B cell (primary cell): ENCODE measurements at regions not wholly inside any gene's neighbourhood (a gene's known extent, or its start where the extent isn't known, plus 50 kb on each side); places are given as distances from the start of the nearest gene placed in this dataset.
"Not testable (repeated sequence)": the region's sequence is repeated elsewhere in the genome, so short reads cannot be mapped to it uniquely, and the experiment has no call there.

Source experiments
- ATAC-seq: fragments of 200-7000 bp; cut with Tn5 transposase; one replicate; pipeline ENCODE4 v1.10.0; 2021; ENCODE audit warnings: low read depth, mild to moderate bottlenecking, moderate number of reproducible peaks, moderate library complexity
- CTCF ChIA-PET: fragments of 350-600 bp; sonication (Branson Sonifier 250); formaldehyde crosslinking; loops from one replicate; lab custom pipeline; 2021; ENCODE audit warnings: antibody characterized with exemption, inconsistent platforms; lab: Charles Lee
- POLR2A ChIA-PET: fragments of 350-600 bp; sonication (Branson Sonifier 250); formaldehyde crosslinking; loops from one replicate; lab custom pipeline; 2021; ENCODE audit warnings: antibody characterized with exemption; lab: Charles Lee
- DNase-seq: peaks from one replicate; pipeline ENCODE4 v3.0.0; 2013
- H2AFZ ChIP-seq: 2 replicates; pipeline ENCODE4 v1.6.1; 2012; ENCODE audit warnings: mild to moderate bottlenecking, low read depth, low read length; ENCODE audit not compliant: insufficient read depth, poor library complexity, severe bottlenecking
- H3K27ac ChIP-seq, 2 donors: 1 replicate in 1 of 2; 2 replicates in 1 of 2; pipeline ENCODE4 v1.5.1; 2012 to 2013; ENCODE audit warnings: low read length in 2 of 2, mild to moderate bottlenecking in 2 of 2, moderate library complexity in 1 of 2
- H3K27me3 ChIP-seq, 4 experiments: fragments of 200-600 bp in 1 of 4; sonication (generic) in 1 of 4; replicated peaks in 1 of 4; 1 replicate in 2 of 4; 2 replicates in 2 of 4; pipeline versions ENCODE4 v1.6.1 to v1.7.0; 2013 to 2016; ENCODE audit warnings: low read length in 3 of 4, mild to moderate bottlenecking in 2 of 4, mixed read lengths in 1 of 4, moderate library complexity in 1 of 4; ENCODE audit not compliant: insufficient read depth in 4 of 4, control insufficient read depth in 3 of 4; ENCODE audit errors: control extremely low read depth in 1 of 4
- H3K36me3 ChIP-seq, 2 experiments: replicated peaks in 1 of 2; 1 replicate in 1 of 2; 2 replicates in 1 of 2; pipeline versions ENCODE4 v1.6.1 to v1.7.1; 2013; ENCODE audit warnings: low read length in 1 of 2; ENCODE audit not compliant: insufficient read depth in 2 of 2, control insufficient read depth in 1 of 2; ENCODE audit errors: control extremely low read depth in 1 of 2, extremely low read depth in 1 of 2
- H3K4me1 ChIP-seq, 2 donors: fragments of 200-600 bp in 1 of 2; sonication (generic) in 1 of 2; 1 replicate in 1 of 2; 2 replicates in 1 of 2; pipeline versions ENCODE4 v1.5.1 to v1.6.1; 2013 to 2017; ENCODE audit warnings: low read length in 2 of 2; ENCODE audit not compliant: control insufficient read depth in 2 of 2, insufficient read depth in 2 of 2
- H3K4me2 ChIP-seq: replicated peaks from 2 replicates; pipeline ENCODE3; 2012; ENCODE audit warnings: mild to moderate bottlenecking, low read depth, low read length; ENCODE audit not compliant: poor library complexity, severe bottlenecking
- H3K4me3 ChIP-seq, 5 experiments: fragments of 200-600 bp in 1 of 5; sonication (generic) in 1 of 5; 1 replicate in 3 of 5; 2 replicates in 2 of 5; pipeline versions ENCODE4 v1.5.1 to v1.7.0; 2011 to 2016; ENCODE audit warnings: low read length in 4 of 5, mild to moderate bottlenecking in 4 of 5, low read depth in 2 of 5, control low read depth in 1 of 5, moderate library complexity in 1 of 5; ENCODE audit not compliant: insufficient read depth in 1 of 5; ENCODE audit errors: control extremely low read depth in 1 of 5, extremely low read depth in 1 of 5
- H3K79me2 ChIP-seq: fragments of 200-600 bp; sonication (generic); one replicate; pipeline ENCODE4 v1.6.0; 2016; ENCODE audit warnings: low read length; ENCODE audit not compliant: control insufficient read depth, insufficient read depth
- H3K9ac ChIP-seq: fragments of 200-600 bp; sonication (generic); 2 replicates; pipeline ENCODE4 v1.6.1; 2017; ENCODE audit warnings: mild to moderate bottlenecking, low read length, moderate library complexity
- H3K9me3 ChIP-seq, 3 donors: one replicate each; pipeline versions ENCODE4 v1.6.1 to v1.7.1; 2013; ENCODE audit warnings: low read length in 2 of 3; ENCODE audit not compliant: control insufficient read depth in 2 of 3, insufficient read depth in 1 of 3; ENCODE audit errors: control extremely low read depth in 1 of 3
- H4K20me1 ChIP-seq: 2 replicates; pipeline ENCODE4 v1.6.0; 2012; ENCODE audit warnings: mild to moderate bottlenecking, low read length; ENCODE audit not compliant: insufficient read depth, control insufficient read depth, poor library complexity, severe bottlenecking
- H3K27ac Mint-ChIP-seq: one replicate; pipeline ENCODE4 v1.8.0; 2021; ENCODE audit warnings: mixed read lengths
- H3K27me3 Mint-ChIP-seq: one replicate; pipeline ENCODE4 v1.8.0; 2021; ENCODE audit warnings: mixed read lengths
- H3K4me1 Mint-ChIP-seq: one replicate; pipeline ENCODE4 v1.8.0; 2021; ENCODE audit warnings: mixed read lengths
- H3K4me3 Mint-ChIP-seq: one replicate; pipeline ENCODE4 v1.8.0; 2021; ENCODE audit warnings: mixed read lengths
- H3K9me3 Mint-ChIP-seq: one replicate; pipeline ENCODE4 v1.8.0; 2022; ENCODE audit warnings: mixed read lengths; ENCODE audit not compliant: insufficient read depth
- WGBS: methylation state at CpG from one replicate; pipeline ENCODE4 v1.1.5; 2013; ENCODE audit warnings: missing lambda C conversion rate; ENCODE audit not compliant: insufficient coverage; 5-methylcytosine and 5-hydroxymethylcytosine counted together
- intact Hi-C: fragments of 100-400 bp; cut with micrococcal nuclease; formaldehyde crosslinking; loops from one replicate; pipeline ENCODE4 v1.10.0; 2022

DNA sequence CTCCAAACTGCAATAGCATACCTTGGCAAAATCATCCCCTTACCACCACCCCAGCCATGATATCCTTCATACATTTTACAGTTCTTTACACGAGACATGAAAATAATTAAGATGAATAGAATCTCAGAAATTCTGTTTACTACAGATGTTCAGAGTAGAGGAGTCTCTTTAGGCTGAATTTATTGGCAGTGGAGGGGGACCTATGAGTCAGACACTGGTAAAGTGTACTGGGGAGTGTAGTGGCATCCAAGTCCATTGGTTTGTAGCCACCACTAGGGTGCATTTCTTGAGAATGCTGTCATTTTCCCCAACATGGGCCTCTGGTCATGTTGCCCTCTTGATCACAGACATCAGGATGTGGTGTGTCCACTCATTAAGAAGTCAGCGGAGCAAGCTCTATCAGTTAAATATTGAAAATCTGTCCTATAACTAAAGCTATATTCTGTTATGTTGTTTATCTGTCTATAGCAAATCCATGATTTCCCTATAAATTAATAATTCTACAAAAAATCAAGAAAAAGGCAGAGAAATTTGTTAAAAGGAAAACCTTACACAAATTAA, 672.2 kb downstream of the PRIM2 start:
- H3K9me3 Mint-ChIP-seq, result not testable (repeated sequence)

DNA sequence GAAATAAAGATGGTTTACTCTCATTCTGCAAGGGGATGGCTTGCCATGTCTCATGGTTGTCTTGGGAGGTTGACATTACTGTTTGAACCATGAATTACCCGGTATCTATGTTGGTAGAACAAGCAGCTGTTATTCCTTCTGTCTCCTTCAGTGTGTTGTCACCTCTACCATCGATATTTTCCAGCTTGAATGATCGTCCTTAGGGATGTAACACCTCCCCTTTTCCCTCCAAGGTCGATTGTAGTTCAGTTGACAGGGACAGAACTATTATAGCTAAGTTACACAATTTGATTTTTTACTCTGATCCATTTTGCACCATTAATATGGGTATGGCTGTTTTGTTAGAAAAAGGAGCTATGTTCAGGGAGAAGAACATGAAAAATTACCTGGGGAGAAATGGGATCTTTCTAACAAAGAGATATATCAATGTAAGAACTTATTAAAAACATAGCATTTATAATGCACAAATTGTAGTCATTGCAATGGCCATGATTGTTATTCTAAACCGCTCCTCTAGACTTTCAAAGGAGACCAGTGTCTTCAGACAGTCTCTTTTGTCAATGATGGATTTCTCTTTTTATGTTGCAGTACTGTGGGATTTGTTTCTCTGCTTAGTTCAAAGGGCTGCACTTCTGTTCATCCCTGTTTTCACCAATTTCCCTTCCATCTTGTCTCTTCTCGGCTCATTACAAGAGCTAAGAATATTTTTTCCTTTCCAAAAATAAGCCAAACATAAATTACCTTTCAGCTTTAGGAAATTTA, 681.6 kb downstream of the PRIM2 start:
- POLR2A ChIA-PET, H3K79me2 ChIP-seq, H3K27me3 Mint-ChIP-seq, DNase-seq, H3K27ac Mint-ChIP-seq, H3K36me3 ChIP-seq, H3K4me1 Mint-ChIP-seq, H3K9me3 ChIP-seq, H3K9ac ChIP-seq, H3K4me3 ChIP-seq, H3K9me3 Mint-ChIP-seq, ATAC-seq, H3K4me3 Mint-ChIP-seq, CTCF ChIA-PET, intact Hi-C loops, H3K4me1 ChIP-seq, H3K4me2 ChIP-seq, H3K27ac ChIP-seq, H4K20me1 ChIP-seq, H2AFZ ChIP-seq, H3K27me3 ChIP-seq: not testable (repeated sequence)
- WGBS, result 60% methylated on average over 1 of the region's 6 CpGs

More for the DNA sequence above, 672.2 kb downstream of the PRIM2 start:
- H3K4me3 ChIP-seq, H2AFZ ChIP-seq, H3K4me1 ChIP-seq, H3K27ac ChIP-seq, H3K36me3 ChIP-seq, intact Hi-C loops, POLR2A ChIA-PET, H3K27me3 ChIP-seq, H3K9me3 ChIP-seq, H3K9ac ChIP-seq, H3K4me2 ChIP-seq, H3K27me3 Mint-ChIP-seq, H3K4me3 Mint-ChIP-seq, H4K20me1 ChIP-seq, DNase-seq, ATAC-seq, CTCF ChIA-PET, H3K79me2 ChIP-seq, H3K4me1 Mint-ChIP-seq, H3K27ac Mint-ChIP-seq: not testable (repeated sequence)
- WGBS, result no CpG with 5 or more reads among the region's 2 CpGs

DNA sequence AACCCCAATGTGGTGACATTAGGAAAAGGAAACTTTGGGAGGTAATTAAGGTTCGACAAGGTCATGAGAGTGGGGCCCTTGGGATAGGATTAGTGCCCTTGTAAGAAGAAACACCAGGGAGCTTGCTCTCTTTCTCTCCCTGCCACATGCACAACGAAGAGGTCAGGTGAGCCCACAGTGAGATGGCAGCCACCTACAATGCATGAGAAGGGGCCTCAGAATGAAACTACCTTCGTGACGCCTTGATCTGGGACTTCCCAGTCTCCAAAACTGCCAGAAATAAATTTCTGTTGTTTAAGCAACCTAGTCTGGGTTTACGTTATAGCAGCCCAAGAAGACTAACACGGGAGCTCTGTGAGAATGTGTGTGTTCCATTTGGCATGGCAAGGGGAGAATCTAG, 682.8 kb downstream of the PRIM2 start:
- H3K9ac ChIP-seq, ATAC-seq, H3K4me2 ChIP-seq, POLR2A ChIA-PET, H3K27me3 ChIP-seq, H3K4me3 Mint-ChIP-seq, H4K20me1 ChIP-seq, H3K9me3 Mint-ChIP-seq, H3K27me3 Mint-ChIP-seq, H2AFZ ChIP-seq, CTCF ChIA-PET, H3K4me1 Mint-ChIP-seq, H3K4me1 ChIP-seq, H3K9me3 ChIP-seq, H3K27ac ChIP-seq, H3K79me2 ChIP-seq, intact Hi-C loops, H3K4me3 ChIP-seq, H3K36me3 ChIP-seq, DNase-seq, H3K27ac Mint-ChIP-seq: not testable (repeated sequence)
- whole genome bisulfite sequencing, result 55% methylated on average over 3 of the region's 6 CpGs

DNA sequence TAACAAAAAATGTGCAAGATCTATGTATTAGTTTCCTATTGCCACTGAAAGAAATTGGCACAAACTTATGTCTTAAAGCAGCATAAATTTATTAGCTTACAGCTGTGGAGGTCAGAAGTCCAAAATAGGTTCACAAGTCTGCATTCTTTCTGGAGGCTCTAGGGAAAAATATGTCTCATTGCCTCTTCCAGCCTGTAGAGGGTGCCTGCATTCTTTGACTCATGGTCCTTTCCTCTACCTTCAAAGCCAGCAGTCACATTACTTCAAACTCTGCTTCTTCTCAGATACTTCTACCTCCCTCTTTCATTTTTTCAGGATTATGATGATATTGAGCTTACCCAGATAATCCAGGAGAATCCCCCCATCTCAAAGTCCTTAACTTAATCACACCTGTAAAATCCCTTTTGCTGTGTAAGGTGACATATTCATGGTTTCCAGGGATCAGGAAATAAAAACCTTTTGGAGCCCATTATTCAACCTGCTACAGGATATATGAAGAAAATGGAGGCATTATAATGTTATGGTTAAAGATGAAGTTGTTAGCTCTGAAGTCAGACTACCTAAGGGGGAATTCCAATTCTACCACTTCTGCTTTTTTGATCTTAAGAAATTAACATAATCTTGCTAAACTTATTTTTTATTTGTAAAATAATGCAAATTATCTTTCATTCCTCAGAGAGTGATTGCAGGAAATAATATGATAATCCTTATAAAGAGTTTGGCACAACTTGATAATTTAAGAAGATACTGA, 686.2 kb downstream of the PRIM2 start:
- ATAC-seq, H4K20me1 ChIP-seq, H3K27ac ChIP-seq, H3K27me3 Mint-ChIP-seq, H3K79me2 ChIP-seq, H3K36me3 ChIP-seq, POLR2A ChIA-PET, H3K4me3 ChIP-seq, H3K4me1 ChIP-seq, CTCF ChIA-PET, H3K9ac ChIP-seq, H3K27me3 ChIP-seq, H3K9me3 Mint-ChIP-seq, H3K9me3 ChIP-seq, H3K4me1 Mint-ChIP-seq, H3K4me3 Mint-ChIP-seq, H3K4me2 ChIP-seq, intact Hi-C loops: not testable (repeated sequence)
- H2AFZ ChIP-seq, result peak overlapping the region; percentile 21
- DNase-seq, result peak; percentile 31
- H3K27ac Mint-ChIP-seq, result peak overlapping the region; percentile 4
